LNCaP clone FGC (cell line): ENCODE measurements at regions not wholly inside any gene's neighbourhood (a gene's known extent, or its start where the extent isn't known, plus 50 kb on each side); places are given as distances from the start of the nearest gene placed in this dataset.

Experiments
- DNase-seq: peaks from one replicate; pipeline ENCODE4 v3.0.0-alpha.2; 2011; ENCODE audit warnings: low read depth
- H3K4me3 ChIP-seq: 2 replicates; pipeline ENCODE4 v1.5.1; 2011; ENCODE audit warnings: mild to moderate bottlenecking, low read depth, low read length, control low read depth
- TF ChIP-seq, protein P1 (sequence below): IDR thresholded peaks from 2 replicates; pipeline ENCODE4 v1.5.1; 2012; ENCODE audit warnings: mild to moderate bottlenecking; ENCODE audit not compliant: control insufficient read depth, insufficient read depth; ENCODE audit errors: extremely low read depth

- TF ChIP-seq, protein P1, sequence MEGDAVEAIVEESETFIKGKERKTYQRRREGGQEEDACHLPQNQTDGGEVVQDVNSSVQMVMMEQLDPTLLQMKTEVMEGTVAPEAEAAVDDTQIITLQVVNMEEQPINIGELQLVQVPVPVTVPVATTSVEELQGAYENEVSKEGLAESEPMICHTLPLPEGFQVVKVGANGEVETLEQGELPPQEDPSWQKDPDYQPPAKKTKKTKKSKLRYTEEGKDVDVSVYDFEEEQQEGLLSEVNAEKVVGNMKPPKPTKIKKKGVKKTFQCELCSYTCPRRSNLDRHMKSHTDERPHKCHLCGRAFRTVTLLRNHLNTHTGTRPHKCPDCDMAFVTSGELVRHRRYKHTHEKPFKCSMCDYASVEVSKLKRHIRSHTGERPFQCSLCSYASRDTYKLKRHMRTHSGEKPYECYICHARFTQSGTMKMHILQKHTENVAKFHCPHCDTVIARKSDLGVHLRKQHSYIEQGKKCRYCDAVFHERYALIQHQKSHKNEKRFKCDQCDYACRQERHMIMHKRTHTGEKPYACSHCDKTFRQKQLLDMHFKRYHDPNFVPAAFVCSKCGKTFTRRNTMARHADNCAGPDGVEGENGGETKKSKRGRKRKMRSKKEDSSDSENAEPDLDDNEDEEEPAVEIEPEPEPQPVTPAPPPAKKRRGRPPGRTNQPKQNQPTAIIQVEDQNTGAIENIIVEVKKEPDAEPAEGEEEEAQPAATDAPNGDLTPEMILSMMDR = no peak
- no peak overlapping the region for H3K4me3 ChIP-seq
- DNase-seq = no peak
Measured at GRCh38 chr2:150090031-150090430, 397.4 kb downstream of the RND3 start.

- no peak for DNase-seq
- no peak overlapping the region for H3K4me3 ChIP-seq
- TF ChIP-seq, protein P1 = no peak
Measured at GRCh38 chr2:150088538-150088937, 398.9 kb downstream of the RND3 start.

- TF ChIP-seq, protein P1 = no peak
- DNase-seq = no peak
- no peak overlapping the region for H3K4me3 ChIP-seq
Measured at GRCh38 chr2:150085478-150085877, 402.0 kb downstream of the RND3 start.

DNA sequence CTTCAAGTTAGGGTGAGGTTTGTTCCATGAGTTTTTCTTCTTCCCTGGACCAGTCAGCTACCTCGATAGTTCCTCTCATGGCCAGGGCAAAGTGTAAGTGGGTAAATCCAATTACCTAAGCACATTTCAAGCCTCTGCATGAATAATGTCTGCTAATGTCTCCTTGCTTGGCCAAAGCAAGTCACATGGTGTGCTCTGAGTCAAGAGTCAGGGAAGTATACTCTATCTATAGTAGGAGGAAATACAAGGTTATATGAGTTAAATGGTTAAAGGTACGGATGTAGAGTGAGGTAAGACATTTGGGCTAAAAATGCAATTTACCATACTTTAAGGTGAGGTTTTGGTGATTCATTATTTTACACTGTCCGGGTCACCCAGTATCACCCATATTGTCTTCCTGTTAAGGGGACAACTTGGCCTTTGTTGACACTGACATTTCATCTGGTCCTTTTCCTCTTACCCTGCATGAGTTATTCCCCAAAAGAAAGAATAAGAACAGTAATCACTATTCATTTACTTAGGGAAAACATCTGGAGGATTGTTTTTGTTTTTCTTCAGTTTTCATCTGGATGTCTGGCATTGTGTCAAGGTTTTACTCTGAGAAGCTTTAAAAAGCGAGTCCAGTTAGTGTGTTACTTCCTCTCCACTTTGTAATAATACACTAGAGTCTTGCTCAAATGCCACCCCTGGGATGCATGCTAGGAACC is 405.5 kb downstream of the RND3 start:
- no peak for DNase-seq
- no peak overlapping the region for H3K4me3 ChIP-seq
- TF ChIP-seq, protein P1 = no peak

- no peak for DNase-seq
- TF ChIP-seq, protein P1 = no peak
- H3K4me3 ChIP-seq = no peak overlapping the region
Measured at GRCh38 chr2:150076281-150076680, 411.2 kb downstream of the RND3 start.

DNA sequence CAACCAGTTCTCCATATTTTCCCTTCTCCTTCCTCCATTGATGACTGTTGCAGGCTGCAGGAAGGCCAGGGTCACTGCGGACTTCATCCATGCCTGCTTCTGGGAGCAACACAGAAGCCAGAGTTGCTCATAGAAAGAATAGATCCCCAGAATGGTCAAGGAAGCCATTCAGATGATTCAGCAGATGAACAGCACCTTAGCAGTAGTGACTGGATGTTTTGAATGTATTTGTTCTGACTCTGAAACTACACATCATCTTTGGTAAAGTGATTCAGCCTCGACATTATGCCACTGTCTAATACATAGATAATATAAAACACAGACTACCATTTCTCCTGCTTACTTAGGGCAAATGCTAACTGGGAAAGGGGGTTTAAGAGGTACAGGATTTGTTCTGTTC is 411.6 kb downstream of the RND3 start:
- DNase-seq = no peak
- TF ChIP-seq, protein P1 = no peak

DNA sequence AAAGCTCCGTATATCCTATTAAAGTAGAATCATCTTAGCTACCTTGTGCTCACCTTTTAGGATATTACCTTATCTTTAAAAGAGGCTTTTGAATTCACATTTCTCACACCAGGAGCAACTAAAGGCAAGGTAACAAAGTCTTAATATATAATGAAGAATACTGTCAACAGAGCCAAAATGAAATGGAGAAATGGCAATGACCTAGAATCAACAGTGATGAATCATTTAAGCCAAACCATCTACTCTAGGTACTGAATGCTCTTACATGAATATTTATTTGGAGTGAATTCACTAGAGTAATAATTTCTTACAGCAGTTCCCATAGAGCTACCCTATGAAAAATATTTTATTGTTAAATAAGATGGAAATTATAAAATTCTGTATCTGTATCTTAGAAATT is 421.0 kb downstream of the RND3 start:
- H3K4me3 ChIP-seq = no peak overlapping the region
- DNase-seq = no peak
- TF ChIP-seq, protein P1 = no peak

More for the DNA sequence above, 411.6 kb downstream of the RND3 start:
- H3K4me3 ChIP-seq = no peak overlapping the region
